IPS-NIHi7 (cell line): ENCODE measurements at regions not wholly inside any gene's neighbourhood (a gene's known extent, or its start where the extent isn't known, plus 50 kb on each side); places are given as distances from the start of the nearest gene placed in this dataset.

Source experiments
- DNase-seq: peaks from one replicate; pipeline ENCODE4 v3.0.0; 2012; ENCODE audit warnings: mixed read lengths; ENCODE audit errors: extremely low spot score

DNA sequence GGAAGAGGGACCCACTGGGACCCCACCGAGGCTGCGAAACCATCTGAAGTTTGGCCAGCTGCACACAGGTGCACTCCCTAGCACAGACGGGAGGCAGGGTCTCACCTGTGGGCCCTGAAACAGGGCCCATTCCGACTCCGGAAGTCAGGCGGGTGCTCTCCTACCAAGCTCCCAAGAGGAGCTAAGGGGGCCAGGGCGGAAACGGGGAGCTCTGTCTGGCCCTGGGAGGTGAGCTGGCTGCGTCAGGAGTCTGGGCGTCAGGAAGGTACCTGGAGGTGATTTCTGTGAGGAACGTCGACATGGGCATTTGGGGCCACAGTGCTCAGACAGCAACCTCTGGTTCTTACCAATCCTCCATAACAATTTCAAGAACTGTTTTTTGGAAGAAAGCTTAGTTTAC, 411.7 kb downstream of the TCERG1L start:
- no peak for DNase-seq

DNA sequence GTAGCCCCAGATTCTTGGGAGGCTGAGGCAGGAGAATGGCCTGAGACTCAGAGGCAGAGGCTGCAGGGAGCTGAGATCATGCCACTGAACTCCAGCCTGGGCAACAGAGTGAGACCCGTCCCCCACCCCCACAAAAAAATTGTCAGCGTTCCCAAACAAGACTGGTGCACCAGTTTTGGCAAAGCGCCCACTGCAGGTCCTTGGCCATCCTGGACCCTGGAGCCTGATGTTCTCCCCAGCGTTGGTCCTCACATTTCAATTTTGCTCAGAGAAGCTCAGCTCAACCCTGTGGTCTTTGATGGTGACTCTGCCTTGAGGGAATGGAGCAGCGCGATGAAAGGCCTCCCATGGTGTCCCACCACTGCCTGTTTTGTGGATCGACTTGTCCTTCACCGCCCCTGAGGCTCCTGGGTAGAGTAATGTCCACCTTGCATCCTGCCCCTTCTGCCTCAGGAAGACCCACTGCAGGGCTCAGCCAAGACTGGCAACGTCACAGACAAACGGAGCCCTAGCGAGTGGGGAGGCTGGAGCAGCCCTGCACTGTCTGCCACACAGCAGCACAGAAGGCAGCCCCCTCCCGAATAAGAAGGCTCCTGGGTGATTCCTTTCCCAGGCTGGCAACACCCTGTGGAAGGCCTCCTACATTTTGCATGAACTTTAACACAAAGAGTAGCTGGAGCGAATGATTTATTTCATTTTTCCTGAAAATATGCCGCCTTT, 410.9 kb downstream of the TCERG1L start:
- DNase-seq, result no peak

GRCh38 chr10:130901311-130902165, 410.0 kb downstream of the TCERG1L start:
- peak; percentile 35 for DNase-seq

DNA sequence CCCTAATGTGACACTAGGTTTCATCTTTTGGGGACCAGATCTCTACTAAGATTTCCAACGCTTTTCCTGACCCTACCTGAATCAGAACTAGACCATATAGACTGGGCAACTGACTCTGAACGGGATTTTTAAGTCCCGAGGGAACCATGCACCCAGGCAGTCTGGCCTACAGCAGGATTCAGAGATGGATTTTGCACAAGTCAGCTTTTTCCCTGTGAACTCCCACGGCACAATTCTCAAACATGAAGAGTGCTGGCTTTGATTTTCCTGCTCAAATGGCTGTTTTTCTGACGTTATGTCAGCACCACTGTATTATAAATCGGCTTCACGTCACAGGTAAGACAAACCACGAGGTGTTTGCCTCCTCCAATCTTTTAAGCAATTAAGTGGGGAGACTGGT, 409.1 kb downstream of the TCERG1L start:
- no peak for DNase-seq

DNA sequence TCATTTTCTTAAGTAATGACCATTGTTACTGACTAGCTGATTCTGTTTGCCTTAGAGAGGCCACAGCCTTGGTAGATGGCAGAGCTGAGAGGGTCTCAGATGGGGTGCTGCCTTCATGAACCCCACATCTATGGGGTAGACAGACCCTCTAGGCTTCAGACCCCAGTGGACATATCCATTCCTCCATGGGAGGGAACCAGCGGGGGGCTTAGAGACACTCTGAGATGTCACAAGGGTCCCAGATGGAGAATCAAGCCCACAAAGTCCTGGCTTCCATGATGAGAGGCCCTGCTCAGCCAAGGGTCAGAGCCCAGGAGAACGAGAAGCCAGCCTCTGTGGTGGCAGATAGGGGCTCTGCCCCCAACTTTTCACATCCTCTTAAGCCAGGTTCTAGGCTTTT, 408.6 kb downstream of the TCERG1L start:
- DNase-seq, result no peak

DNA sequence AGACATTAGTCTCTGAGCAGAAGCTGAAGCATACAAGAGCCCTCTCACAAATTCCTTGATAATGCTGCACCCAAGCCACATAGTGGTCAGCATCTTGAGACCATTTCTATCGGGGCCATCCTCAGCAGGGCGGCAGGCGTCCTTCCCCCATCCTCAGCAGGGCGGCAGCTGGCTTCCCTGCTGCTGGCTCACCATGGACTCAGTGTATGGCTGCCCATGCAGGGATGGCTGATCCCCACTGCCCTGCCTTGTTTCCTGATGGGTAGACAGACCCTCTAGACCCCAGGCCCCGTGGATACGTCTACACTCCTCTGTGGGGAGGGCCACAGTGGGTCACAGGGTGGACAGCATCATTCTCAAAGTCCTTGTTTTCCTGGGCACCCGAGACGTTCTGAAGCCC, 406.8 kb downstream of the TCERG1L start:
- DNase-seq, result no peak

DNA sequence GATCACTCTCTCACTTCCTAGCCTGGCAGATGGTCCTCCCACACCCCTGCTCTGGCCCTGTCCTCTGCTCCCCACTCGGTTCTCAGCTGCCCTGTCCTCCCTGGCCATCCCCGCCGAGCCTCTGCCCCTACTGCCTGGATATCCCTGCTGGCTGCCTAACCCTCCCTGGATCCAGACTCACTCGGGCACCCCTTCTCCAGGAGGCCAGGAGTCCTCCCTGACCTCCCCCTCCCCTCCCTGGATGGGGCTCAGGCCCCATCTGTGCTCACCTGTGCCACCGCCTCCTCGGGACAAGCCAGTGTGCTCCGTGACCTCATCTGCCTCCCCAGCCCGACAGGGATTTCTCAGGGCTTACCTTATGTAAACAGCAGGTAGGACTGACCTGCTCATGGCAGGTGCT, 406.1 kb downstream of the TCERG1L start:
- DNase-seq, result no peak

DNA sequence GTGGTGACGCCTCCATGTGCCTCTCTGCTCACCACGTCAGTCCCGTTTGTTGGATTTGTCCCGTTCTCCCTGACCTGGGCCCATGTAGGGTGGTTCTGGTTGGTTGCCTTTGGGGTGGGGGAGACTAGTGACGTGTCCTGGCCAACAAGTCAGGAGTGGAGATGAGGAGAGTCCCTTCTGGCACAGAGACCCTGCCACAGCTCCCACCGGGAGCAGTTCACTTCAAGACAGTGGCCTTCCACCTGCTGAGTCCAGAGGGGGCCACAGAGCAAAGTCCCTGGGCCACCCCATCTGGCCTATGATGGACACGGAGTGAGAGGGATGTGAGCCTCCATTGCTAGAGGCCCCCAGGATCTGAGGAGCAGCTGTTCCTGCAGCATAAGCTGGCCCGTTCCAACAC, 405.6 kb downstream of the TCERG1L start:
- no peak for DNase-seq

GRCh38 chr10:130910848-130911247, 400.7 kb downstream of the TCERG1L start:
- DNase-seq, result no peak

DNA sequence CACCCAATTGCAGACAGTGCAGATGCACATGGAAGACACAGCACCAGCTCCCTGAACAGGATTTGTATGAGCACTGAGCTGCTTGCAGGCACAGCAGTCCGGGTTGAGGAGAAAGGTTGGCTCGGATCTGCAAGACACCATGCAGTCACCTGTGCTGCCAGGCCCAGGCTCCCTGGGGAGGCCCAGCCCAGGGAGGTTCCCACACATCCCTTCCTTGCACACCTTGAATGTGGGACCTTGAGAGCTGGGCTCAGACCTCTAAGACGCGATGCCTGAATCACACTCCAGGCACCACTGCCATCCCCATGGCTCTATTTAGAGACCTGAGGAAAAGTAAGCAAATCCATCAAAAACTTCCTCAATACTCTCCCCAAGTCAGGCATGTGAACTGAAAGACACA, 397.7 kb downstream of the TCERG1L start:
- no peak for DNase-seq

- DNase-seq, result no peak
Observed at GRCh38 chr10:130914367-130914766, 397.2 kb downstream of the TCERG1L start.

GRCh38 chr10:130915065-130915464, 396.5 kb downstream of the TCERG1L start:
- no peak for DNase-seq

DNA sequence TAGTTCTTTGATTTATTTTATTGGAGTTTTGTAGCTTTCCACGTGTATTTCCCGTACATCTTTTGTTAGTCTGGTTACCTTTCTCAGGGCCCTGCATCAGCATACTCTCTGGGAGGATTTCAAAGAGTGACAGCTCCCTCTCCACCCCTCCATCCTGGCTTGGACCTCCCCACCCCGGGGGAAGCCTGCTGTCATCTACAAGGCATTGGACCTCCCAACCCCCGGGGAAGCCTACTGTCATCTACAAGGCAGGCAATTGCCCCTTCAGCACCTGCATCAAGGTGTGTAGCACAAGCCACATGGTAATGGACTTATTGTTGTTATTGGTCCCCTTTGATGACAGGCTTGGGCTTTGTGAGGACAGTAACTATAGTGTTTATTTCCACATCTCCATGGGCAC, 390.1 kb downstream of the TCERG1L start:
- DNase-seq, result no peak

DNA sequence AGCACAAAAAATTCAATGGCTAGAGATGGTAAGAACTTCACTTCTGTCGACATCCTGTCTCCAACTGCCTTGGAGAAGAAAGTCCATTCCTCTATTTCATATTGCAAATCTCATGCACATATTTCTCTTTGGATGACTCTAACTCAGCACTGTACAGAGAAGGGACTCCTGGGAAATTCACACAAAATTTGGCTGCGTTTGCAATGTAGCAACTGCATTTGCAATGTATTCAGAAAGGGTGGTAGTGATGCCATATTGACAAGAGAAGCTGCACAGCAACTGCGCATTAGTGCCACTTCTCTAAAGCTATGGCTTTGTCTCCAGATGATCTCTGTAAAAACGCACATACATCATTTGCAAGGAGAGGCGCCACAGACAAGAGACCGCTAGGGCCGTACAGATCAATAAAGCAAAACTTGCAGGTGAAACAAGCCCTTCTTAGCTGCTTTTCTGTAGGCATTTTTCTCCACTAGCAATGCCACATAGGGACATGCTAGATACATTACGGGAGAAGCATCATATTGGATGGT, 389.5 kb downstream of the TCERG1L start:
- no peak for DNase-seq

- DNase-seq, result no peak
Observed at GRCh38 chr10:130923596-130923995, 387.9 kb downstream of the TCERG1L start.

DNA sequence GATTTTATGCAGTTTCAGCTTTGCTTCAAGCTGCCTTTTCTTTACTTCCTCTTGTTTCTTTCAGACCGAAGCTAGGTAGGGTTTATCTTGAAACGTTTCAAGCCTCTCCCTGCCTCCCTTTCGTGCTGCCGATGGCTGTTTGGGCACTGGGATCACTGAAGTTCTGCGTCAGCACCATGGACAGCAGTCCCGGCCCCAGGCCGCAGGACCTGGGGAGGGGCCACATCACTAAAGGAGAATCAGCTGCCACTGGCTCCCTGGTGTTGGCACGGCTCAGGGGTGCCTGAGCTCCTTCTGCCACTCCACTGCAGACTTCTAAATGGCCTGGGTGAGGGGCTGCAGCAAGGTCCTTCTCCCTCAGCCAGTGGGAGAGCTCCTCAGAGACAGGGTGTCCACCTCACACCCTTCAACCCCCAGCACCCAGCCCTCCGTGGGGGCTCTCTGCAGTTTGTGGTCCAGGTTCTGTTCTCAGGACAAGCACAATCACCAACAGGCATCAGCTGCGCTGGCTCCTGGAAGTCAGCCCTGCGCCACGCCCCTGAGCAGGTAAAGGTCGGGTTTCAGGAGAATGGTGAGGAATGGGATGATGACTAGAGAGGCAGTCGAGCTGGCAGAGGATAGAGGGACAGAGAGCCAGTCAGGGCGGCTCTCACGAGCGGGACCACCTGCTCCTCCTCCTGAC, 387.2 kb downstream of the TCERG1L start:
- peak; percentile 75 for DNase-seq

GRCh38 chr10:130926442-130926841, 385.1 kb downstream of the TCERG1L start:
- DNase-seq, result no peak

DNA sequence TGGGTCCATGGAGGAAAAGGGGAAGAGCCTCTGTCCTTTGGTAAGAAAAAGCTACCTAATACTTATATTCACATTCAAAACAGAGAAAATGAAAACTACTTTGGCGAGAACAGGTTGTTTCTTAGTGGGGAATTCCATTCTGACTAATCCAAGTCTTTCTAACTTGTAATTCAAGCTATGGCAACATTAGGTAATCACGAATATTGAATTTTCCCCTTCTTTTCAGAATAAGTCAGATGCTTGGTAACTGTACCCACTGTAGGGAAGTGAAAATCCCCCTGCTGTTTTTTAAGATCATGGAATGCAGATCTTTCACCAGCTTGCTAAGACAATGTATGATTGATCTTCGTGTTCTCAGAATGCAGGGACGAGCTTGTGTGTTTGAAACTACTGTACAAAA, 384.4 kb downstream of the TCERG1L start:
- no peak for DNase-seq

DNA sequence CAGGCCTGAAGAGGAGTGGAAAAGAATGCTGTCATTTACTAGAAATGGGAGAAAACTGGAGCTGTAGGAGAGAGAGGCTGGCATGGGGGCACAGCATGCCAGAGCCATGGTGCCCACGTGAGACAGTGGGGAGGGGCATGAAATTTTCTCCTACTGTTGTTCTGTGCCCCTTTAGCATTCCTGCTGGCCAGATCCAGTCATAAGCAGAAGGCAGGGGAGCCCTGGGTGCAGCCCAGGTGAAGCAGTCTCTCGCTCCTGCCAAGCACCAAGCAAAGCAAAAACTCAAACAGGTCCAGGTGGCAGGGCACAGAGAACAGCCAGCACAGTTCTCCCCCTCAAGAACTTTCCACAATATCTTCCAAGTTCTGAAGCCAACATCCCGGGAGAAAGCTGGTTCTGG, 383.2 kb downstream of the TCERG1L start:
- DNase-seq, result no peak

DNA sequence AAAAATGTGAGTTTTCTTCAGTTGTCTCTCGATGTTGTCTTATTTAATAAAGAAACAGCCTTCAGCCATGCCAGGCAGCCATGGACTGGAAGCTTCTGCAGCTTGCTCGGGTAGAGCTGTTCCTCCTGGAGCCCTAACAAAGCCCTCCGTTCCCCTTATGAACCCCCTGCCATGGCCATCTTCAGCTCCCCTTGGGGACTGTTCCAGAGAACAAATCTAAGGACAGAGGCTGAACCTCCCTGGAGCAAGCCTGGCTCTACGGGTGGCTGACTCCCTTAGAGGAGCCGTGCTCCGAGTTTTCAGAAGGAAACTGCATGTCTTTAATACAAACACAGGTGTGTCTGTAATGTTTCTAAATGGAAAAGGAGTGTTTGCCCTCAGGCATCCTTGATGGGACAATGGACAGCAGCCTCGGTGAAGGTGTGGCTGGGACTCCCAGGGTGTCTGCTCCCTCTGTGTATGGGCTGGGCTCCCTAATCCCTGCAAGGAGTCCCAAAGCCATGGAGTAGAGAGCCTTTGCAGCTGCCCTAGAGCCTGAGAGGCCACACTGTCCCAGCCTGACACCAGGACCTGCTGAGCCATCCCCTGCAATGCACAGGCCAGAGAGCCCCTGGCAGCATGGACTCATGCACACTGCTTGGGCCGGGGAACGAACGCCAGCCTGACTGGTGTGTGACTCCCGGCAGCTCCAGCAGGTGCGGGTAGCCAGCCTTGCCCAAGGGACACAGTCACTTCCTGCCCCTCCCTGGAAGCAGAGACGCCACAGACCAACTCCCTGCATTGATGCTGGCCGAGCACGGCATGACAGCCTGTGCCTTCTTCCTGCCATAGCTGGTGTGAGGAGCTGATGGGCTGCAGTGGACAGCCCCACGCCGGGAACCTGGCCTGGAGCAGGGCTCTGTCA, 381.8 kb downstream of the TCERG1L start:
- no peak for DNase-seq

GRCh38 chr10:130930821-130931220, 380.7 kb downstream of the TCERG1L start:
- DNase-seq, result no peak
